HT1080 (cell line): ENCODE measurements at regions not wholly inside any gene's neighbourhood (a gene's known extent, or its start where the extent isn't known, plus 50 kb on each side); places are given as distances from the start of the nearest gene placed in this dataset. TPM values are rescaled to one million over a fixed set of nuclear protein-coding genes. Genes with fewer than 3 reads are reported as not detected.

Source experiments
- DNase-seq: peaks from one replicate; pipeline ENCODE4 v3.0.0-alpha.2; 2015; ENCODE audit warnings: low read depth
- small RNA-seq: library from RNA; depleted of rRNA; stranded (forward); fragments of <200 nt; gene quantifications from one replicate; pipeline ENCODE3, GENCODE V24; 2014

- peak; percentile 88 for DNase-seq
Observed at GRCh38 chr12:93325855-93326254, 51.9 kb upstream of the NUDT4 start.

Small RNAs in the stretch of these regions (small RNA-seq; reads per million reads assigned to genes)
- gene RF00019: not detected
- gene RF00284: 0.18 reads per million
- gene RPL41P5: not detected
